22Rv1 (cell line): ENCODE measurements at regions not wholly inside any gene's neighbourhood (a gene's known extent, or its start where the extent isn't known, plus 50 kb on each side); places are given as distances from the start of the nearest gene placed in this dataset.

ENCODE experiments used
- H3K27ac ChIP-seq: fragments of 450-650 bp; 2 replicates; pipeline ENCODE4 v1.5.1; 2017
- ZFX ChIP-seq: fragments of 450-650 bp; IDR thresholded peaks from 2 replicates; pipeline ENCODE4 v1.6.1; 2017; ENCODE audit warnings: antibody characterized with exemption, borderline replicate concordance
- TF ChIP-seq, protein P1 (sequence below): fragments of 450-650 bp; IDR thresholded peaks from 2 replicates; pipeline ENCODE4 v1.5.1; 2017; ENCODE audit warnings: mild to moderate bottlenecking

DNA sequence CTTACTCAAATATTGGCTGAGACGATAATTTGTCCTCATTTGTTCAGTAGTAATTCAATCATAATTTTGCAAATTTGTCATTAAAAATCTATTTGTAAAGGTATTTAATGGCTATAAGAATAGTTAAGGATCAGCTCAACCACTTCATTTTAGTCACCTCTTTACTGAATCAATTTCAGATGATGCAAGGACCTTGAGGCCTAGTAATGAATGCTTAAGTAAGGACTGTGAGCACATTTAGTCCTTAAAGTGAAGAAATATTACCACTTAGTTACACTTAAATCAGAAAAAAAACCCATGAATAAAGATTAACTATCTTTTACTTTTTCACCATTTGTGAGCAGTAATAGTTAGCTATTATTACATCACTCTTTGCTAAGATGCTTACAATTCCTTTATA, 778.9 kb downstream of the CCDC85A start:
- no peak for TF ChIP-seq ZFX
- TF ChIP-seq, protein P1, sequence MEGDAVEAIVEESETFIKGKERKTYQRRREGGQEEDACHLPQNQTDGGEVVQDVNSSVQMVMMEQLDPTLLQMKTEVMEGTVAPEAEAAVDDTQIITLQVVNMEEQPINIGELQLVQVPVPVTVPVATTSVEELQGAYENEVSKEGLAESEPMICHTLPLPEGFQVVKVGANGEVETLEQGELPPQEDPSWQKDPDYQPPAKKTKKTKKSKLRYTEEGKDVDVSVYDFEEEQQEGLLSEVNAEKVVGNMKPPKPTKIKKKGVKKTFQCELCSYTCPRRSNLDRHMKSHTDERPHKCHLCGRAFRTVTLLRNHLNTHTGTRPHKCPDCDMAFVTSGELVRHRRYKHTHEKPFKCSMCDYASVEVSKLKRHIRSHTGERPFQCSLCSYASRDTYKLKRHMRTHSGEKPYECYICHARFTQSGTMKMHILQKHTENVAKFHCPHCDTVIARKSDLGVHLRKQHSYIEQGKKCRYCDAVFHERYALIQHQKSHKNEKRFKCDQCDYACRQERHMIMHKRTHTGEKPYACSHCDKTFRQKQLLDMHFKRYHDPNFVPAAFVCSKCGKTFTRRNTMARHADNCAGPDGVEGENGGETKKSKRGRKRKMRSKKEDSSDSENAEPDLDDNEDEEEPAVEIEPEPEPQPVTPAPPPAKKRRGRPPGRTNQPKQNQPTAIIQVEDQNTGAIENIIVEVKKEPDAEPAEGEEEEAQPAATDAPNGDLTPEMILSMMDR = no peak

GRCh38 chr2:56969513-56969912, 785.7 kb downstream of the CCDC85A start:
- TF ChIP-seq, protein P1 = no peak
- TF ChIP-seq ZFX = no peak
- no peak overlapping the region for H3K27ac ChIP-seq

More for the DNA sequence above, 778.9 kb downstream of the CCDC85A start:
- no peak overlapping the region for H3K27ac ChIP-seq

GRCh38 chr2:56971383-56971974, 787.7 kb downstream of the CCDC85A start:
- no peak overlapping the region for H3K27ac ChIP-seq
- no peak for TF ChIP-seq ZFX
- TF ChIP-seq, protein P1 = no peak

GRCh38 chr2:56981554-56981953, 797.8 kb downstream of the CCDC85A start:
- TF ChIP-seq, protein P1 = no peak
- no peak for TF ChIP-seq ZFX
- H3K27ac ChIP-seq = no peak overlapping the region

DNA sequence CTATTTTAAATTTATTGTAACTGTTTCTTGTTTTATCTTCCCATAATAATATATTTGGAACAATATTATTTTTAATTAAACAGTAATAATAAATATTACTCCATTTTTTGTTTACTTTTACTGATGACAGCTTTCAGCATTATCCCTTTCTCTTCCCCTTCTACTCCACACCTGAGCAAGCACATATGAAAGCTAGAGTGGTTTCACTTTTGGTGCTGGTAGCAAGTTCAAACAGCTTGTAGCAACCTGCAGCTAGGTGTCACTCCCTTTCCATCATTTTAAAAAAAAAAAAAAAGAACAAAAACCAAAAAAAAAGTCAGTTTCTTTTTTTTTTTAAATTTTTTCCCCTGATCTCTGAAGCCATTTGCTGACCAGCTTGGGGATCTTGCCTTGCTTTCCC, 801.8 kb downstream of the CCDC85A start:
- no peak for TF ChIP-seq ZFX
- TF ChIP-seq, protein P1 = no peak
- no peak overlapping the region for H3K27ac ChIP-seq

- TF ChIP-seq, protein P1 = no peak
- H3K27ac ChIP-seq = no peak overlapping the region
Observed at GRCh38 chr2:57022496-57022895, 838.7 kb downstream of the CCDC85A start.

GRCh38 chr2:57044931-57045635, 861.3 kb downstream of the CCDC85A start:
- TF ChIP-seq, protein P1 = no peak
- no peak for TF ChIP-seq ZFX
- no peak overlapping the region for H3K27ac ChIP-seq
